ENCODE measurements at regions not wholly inside any gene's neighbourhood (a gene's known extent, or its start where the extent isn't known, plus 50 kb on each side); places are given as distances from the start of the nearest gene placed in this dataset.

DNA sequence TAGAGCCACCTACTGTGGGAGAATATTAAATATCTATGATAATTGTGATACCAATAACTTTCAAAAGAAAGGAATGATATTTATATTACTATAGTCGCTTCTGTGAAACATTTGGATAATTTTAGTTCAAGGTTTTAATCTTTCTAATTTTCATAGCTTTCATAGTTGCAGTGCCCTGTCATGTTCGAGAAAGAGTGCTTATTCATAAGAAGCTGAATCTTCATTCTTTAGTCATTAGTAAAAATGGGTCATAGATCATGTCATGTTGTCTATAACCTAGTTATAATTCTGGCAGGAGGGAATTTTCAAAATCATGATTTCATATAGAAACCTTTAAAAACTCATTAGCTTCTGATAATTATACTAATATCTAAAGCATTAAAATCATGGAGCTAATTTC lies 685.6 kb downstream of the CETN3 start:
- Histone ChIP-seq H4K20me1 (replicated peaks in 1 of 2; ENCODE audit: control insufficient read depth in 1 of 2, insufficient read depth in 2 of 2, low read length in 2 of 2) (no peaks in the 10 kb centered on the region), H3K79me2 (ENCODE audit: control insufficient read depth in 1 of 2, insufficient read depth in 2 of 2, low read length in 2 of 2) (no peaks in the 10 kb centered on the region), H2BK15ac (ENCODE audit: low read length) (no peak overlapping the region), H3K9me3 (ENCODE audit: insufficient read depth in 2 of 2, low read depth in 1 of 2, low read length in 1 of 2) (no peaks in the 10 kb centered on the region), H2BK20ac (ENCODE audit: low read length) (no peak overlapping the region), H3K27me3 (replicated peaks in 1 of 4; ENCODE audit: control insufficient read depth in 3 of 4, extremely low read depth in 1 of 4, insufficient read depth in 3 of 4, low read length in 3 of 4) (no peaks in the 10 kb centered on the region), H3K36me3 (ENCODE audit: control insufficient read depth in 2 of 4, insufficient read depth in 4 of 4, low read length in 3 of 4) (no peaks in the 10 kb centered on the region), H3K4ac (replicated peaks; ENCODE audit: insufficient read length, low read depth, low read length) (no peak overlapping the region), H3K4me1 (replicated peaks in 1 of 4; ENCODE audit: control insufficient read depth in 3 of 4, insufficient read depth in 4 of 4, low read length in 3 of 4) (peaks cover 0 to 3% (median 0%) of the 10 kb centered on the region in 4 experiments; a peak in 1 of 7 replicates), H3K4me3 (ENCODE audit: extremely low read depth in 1 of 4, insufficient read depth in 2 of 4, low read depth in 3 of 4, low read length in 4 of 4) (no peak overlapping the region), H3K23me2 (ENCODE audit: low read depth, low read length) (no peaks in the 10 kb centered on the region; the same call in 1 of the 2 replicates), H2BK5ac (ENCODE audit: low read depth, low read length) (no peak overlapping the region), H4K5ac (ENCODE audit: insufficient read length, low read depth, low read length) (no peak overlapping the region), H2BK12ac (ENCODE audit: low read depth, low read length) (no peak overlapping the region), H2BK120ac (replicated peaks; ENCODE audit: low read depth, low read length) (no peak overlapping the region), H3K23ac (ENCODE audit: insufficient read length) (no peak overlapping the region), H3K9ac (replicated peaks in 1 of 4; ENCODE audit: extremely low read depth in 1 of 4, low read depth in 3 of 4, low read length in 3 of 4) (no peak overlapping the region), H2AFZ (ENCODE audit: low read length) (no peak overlapping the region), H3K79me1 (ENCODE audit: low read depth, low read length) (no peaks in the 10 kb centered on the region), H4K8ac (ENCODE audit: extremely low read depth, insufficient read depth, low read length) (no peak overlapping the region), H3K4me2 (ENCODE audit: insufficient read depth in 1 of 2, low read depth in 2 of 2, low read length in 2 of 2) (no peak overlapping the region), H2AK5ac (ENCODE audit: low read depth, low read length) (no peak overlapping the region), H3K18ac (ENCODE audit: extremely low read depth, low read length) (no peak overlapping the region), H3K14ac (ENCODE audit: insufficient read length) (no peak overlapping the region), H3K27ac (ENCODE audit: low read depth, low read length) (no peak overlapping the region), H4K91ac (replicated peaks; ENCODE audit: insufficient read length, low read length) (no peak overlapping the region), H3K56ac (replicated peaks; ENCODE audit: insufficient read length, low read depth, low read length) (no peak overlapping the region)
- no peak for TF ChIP-seq CHD1 (IDR thresholded peaks at IDR 0.05; ENCODE audit: low read depth, low read length)
- no peak for TF ChIP-seq HDAC2 (IDR thresholded peaks at IDR 0.05; ENCODE audit: borderline replicate concordance in 1 of 2, low read depth in 2 of 2, low read length in 2 of 2)
- FAIRE-seq (no peak), DNase-seq (ENCODE audit: low read depth in 1 of 2, low spot score in 2 of 2) (no peak)
- ChIA-PET POLR2A (ENCODE audit: partially characterized antibody) (interaction anchor here (1.1 kb wide), 1 partner anchor 10 kb away, joined by 3 read pairs; no protein-coding TSS in a partner anchor), CTCF (ENCODE audit: partially characterized antibody) (interaction anchor here (0.9 kb wide), 1 partner anchor 14 kb away, joined by 3 read pairs; no protein-coding TSS in a partner anchor)
- WGBS, 2 experiments (ENCODE audit: extremely low coverage in 1 of 2, insufficient coverage in 1 of 2, insufficient read length in 1 of 2, insufficient replicate concordance in 2 of 2, low coverage in 1 of 2, low lambda C conversion rate in 2 of 2, missing lambda C conversion rate in 1 of 2), result 91% methylated on average over 2 of the region's 2 CpGs; no CpG with 5 or more reads in 1 of the 2 experiments
